ENCODE measurements at regions not wholly inside any gene's neighbourhood (a gene's known extent, or its start where the extent isn't known, plus 50 kb on each side); places are given as distances from the start of the nearest gene placed in this dataset.

DNA sequence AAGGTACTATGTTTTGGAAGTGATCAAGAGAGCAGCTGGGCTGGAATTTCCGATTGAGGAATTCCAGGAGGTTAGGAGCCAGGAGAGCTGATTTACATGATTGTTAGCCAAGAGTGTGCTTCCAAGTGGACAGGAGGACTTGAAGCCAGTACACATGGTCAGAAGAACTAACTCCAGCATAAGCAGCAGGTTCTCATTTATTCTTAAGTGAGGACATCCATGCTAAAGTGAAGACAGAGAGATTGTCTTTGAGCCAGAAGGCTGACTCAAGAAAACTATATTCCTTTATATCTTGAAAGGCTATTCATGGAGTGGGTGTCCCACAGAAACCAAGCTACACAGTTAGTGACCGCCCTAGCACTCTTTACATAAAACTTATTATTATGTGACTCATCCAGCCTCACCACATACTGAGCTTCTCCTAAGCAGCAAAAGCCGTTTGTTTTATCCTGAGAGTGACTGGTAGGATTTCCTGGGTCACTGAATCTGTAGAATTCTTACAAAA, 56.7 kb upstream of the SEMA3A start:
- intact Hi-C loops (cut with DNase I), result no loop called here
- ATAC-seq (ENCODE audit: poor library complexity) (no peak), DNase-seq (no peak)

DNA sequence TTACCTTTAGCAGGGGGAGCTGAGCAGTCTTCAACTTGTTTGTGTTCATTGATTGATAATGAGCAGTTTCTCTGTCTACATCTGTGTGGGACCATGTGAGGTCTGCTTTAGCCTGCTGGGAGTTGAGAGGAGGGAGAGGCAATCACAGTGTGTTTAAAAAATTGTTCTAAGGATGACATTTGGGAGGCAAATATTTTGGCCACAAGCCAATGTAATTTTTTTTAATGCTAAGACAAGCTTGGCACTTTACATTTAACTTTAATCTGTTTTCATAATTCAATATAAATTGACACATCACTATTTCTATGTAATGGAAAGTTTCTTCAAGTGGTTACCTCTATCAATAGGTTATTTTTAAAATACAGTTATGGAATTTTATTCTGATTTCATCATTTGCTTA, 55.9 kb upstream of the SEMA3A start:
- intact Hi-C loops (cut with DNase I), result no loop called here
- no peak for DNase-seq
- ATAC-seq (ENCODE audit: poor library complexity), result no peak

- no peak for DNase-seq
- no peak for ATAC-seq (ENCODE audit: poor library complexity)
- intact Hi-C loops (cut with DNase I), result no loop called here
Measured at GRCh38 chr7:84249656-84250055, 55.1 kb upstream of the SEMA3A start.

DNA sequence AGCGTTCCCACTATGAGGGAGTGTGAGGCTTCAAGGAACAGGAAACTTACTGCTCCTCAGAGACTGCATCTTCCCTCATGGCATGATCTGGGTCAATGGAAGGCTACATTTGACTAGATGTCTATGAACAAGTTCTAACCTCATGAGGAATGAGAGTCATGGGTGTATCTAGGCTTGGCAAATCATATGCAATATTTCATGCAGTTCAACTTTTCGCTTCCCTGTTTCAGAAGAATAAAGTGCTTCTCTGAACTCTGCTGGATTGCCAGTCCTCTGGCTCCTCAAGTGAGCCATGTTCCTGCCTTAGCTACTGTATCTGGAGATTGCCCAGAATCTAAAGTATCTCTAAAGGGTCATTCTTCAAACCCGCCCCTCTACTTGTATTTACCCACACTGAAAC, 54.3 kb upstream of the SEMA3A start:
- intact Hi-C loops (cut with DNase I), result no loop called here
- ATAC-seq (ENCODE audit: poor library complexity), result peak; percentile 58
- DNase-seq, result no peak

- intact Hi-C loops (cut with DNase I), result no loop called here
- ATAC-seq (ENCODE audit: poor library complexity), result peak; percentile 59
Measured at GRCh38 chr7:84248267-84248666, 53.7 kb upstream of the SEMA3A start.

DNA sequence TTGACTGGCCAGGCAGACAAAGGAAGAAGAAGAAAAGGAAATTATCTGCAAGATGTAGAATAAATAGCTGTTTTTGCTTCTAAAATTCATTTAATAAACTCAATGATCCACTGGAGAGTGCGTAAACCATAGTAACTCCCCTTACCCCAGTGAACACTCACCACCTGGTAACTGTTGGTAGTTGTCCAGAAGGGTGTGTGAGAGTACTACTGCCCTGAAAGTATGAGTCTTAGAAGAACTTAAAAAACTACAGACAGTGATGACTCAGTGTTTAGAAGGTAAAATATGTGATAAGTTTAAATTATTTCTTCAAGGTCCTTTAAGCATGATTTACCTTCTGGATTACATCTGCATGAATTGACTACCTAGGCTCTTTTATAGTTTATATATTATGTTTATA, 53.0 kb upstream of the SEMA3A start:
- ATAC-seq (ENCODE audit: poor library complexity) (no peak), DNase-seq (no peak)
- intact Hi-C loops (cut with DNase I), result no loop called here

More at GRCh38 chr7:84248267-84248666, 53.7 kb upstream of the SEMA3A start:
- DNase-seq, result no peak

DNA sequence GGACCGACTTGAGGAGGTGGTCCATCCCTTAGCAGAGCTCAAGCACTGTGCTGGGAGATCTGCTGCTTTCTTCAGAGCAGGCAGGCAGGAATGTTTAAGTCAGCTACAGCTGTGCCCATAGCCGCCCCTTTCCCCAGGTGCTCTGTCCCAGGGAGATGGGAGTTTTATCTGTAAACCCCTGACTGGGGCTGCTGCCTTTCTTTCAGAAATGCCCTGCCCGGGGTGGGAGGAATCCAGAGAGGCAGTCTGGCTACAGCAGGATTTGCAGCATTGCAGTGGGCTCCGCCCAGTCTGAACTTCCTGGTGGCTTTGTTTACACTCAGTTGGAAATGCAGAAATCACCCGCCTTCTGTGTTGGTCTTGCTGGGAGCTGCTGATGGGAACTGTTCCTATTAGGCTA, 51.2 kb upstream of the SEMA3A start:
- peak; percentile 56 for DNase-seq
- no peak for ATAC-seq (ENCODE audit: poor library complexity)

More for the DNA sequence above, 51.2 kb upstream of the SEMA3A start:
- intact Hi-C loops (cut with DNase I), result no loop called here
